Fibroblast of lung (primary cell): ENCODE measurements at regions not wholly inside any gene's neighbourhood (a gene's known extent, or its start where the extent isn't known, plus 50 kb on each side); places are given as distances from the start of the nearest gene placed in this dataset.
"Not testable (repeated sequence)": the region's sequence is repeated elsewhere in the genome, so short reads cannot be mapped to it uniquely, and the experiment has no call there.

ENCODE experiments used
- EZH2 ChIP-seq: IDR thresholded peaks from 2 replicates; pipeline ENCODE4 v1.5.1; 2012; ENCODE audit warnings: low read length, control low read depth, mild to moderate bottlenecking; ENCODE audit errors: missing control alignments
- TF ChIP-seq, protein P1 (sequence below), 2 donors: IDR thresholded peaks in 1 of 2; conservative IDR thresholded peaks in 1 of 2; 1 replicate in 1 of 2; 2 replicates in 1 of 2; pipeline ENCODE4 v1.5.1; 2011 to 2012; ENCODE audit warnings: low read length in 2 of 2, control low read depth in 1 of 2, inconsistent platforms in 1 of 2, low read depth in 1 of 2, mild to moderate bottlenecking in 1 of 2

DNA sequence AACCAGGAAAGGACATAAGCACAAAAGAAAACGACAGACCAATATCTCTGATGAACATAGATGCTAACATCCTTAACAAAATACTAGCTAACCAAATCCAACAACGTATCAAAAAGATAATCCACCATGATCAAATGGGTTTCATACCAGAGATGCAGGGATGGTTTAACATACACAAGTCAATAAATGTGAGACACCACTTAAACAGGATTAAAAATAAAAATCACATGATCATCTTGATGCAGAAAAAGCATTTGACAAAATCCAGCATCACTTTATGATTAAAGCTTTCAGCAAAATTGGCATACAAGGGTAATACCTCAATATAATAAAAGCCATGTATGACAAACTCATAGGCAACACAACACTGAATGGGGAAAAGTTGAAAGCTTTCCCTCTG lies 138.4 kb downstream of the ADCYAP1 start:
- not testable (repeated sequence) for TF ChIP-seq EZH2
- TF ChIP-seq, protein P1, sequence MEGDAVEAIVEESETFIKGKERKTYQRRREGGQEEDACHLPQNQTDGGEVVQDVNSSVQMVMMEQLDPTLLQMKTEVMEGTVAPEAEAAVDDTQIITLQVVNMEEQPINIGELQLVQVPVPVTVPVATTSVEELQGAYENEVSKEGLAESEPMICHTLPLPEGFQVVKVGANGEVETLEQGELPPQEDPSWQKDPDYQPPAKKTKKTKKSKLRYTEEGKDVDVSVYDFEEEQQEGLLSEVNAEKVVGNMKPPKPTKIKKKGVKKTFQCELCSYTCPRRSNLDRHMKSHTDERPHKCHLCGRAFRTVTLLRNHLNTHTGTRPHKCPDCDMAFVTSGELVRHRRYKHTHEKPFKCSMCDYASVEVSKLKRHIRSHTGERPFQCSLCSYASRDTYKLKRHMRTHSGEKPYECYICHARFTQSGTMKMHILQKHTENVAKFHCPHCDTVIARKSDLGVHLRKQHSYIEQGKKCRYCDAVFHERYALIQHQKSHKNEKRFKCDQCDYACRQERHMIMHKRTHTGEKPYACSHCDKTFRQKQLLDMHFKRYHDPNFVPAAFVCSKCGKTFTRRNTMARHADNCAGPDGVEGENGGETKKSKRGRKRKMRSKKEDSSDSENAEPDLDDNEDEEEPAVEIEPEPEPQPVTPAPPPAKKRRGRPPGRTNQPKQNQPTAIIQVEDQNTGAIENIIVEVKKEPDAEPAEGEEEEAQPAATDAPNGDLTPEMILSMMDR (conservative IDR thresholded peaks at IDR 0.05 in 1 of 2, IDR thresholded peaks at IDR 0.05 in 1 of 2; ENCODE audit: low read depth in 1 of 2, low read length in 2 of 2), result not testable (repeated sequence)
